Activated gamma-delta T cell (primary cell): ENCODE measurements at regions not wholly inside any gene's neighbourhood (a gene's known extent, or its start where the extent isn't known, plus 50 kb on each side); places are given as distances from the start of the nearest gene placed in this dataset.
"Not testable (repeated sequence)": the region's sequence is repeated elsewhere in the genome, so short reads cannot be mapped to it uniquely, and the experiment has no call there.

ENCODE experiments used
- DNase-seq: peaks from one replicate; lab custom pipeline; 2025; lab: John Stamatoyannopoulos, UW

GRCh38 chr7:51949726-51950644, 633.4 kb upstream of the COBL start:
- DNase-seq = no peak

GRCh38 chr7:51930834-51931233, 614.2 kb upstream of the COBL start:
- DNase-seq = no peak

GRCh38 chr7:51929818-51930217, 613.2 kb upstream of the COBL start:
- DNase-seq = no peak

GRCh38 chr7:51927738-51928137, 611.1 kb upstream of the COBL start:
- no peak for DNase-seq

GRCh38 chr7:51918581-51918980, 602.0 kb upstream of the COBL start:
- DNase-seq = no peak

- DNase-seq = no peak
Observed at GRCh38 chr7:51901489-51901840, 584.9 kb upstream of the COBL start.

GRCh38 chr7:51900755-51901488, 584.3 kb upstream of the COBL start:
- DNase-seq = not testable (repeated sequence)

GRCh38 chr7:51899611-51900010, 583.0 kb upstream of the COBL start:
- DNase-seq = no peak

GRCh38 chr7:51882412-51882811, 565.8 kb upstream of the COBL start:
- no peak for DNase-seq

- DNase-seq = no peak
Observed at GRCh38 chr7:51881309-51881708, 564.7 kb upstream of the COBL start.

GRCh38 chr7:51878865-51879264, 562.3 kb upstream of the COBL start:
- no peak for DNase-seq

- no peak for DNase-seq
Observed at GRCh38 chr7:51869452-51869851, 552.8 kb upstream of the COBL start.

GRCh38 chr7:51867117-51867516, 550.5 kb upstream of the COBL start:
- DNase-seq = no peak

GRCh38 chr7:51860305-51860704, 543.7 kb upstream of the COBL start:
- DNase-seq = no peak

- no peak for DNase-seq
Observed at GRCh38 chr7:51850126-51850525, 533.5 kb upstream of the COBL start.

GRCh38 chr7:51847461-51848134, 531.0 kb upstream of the COBL start:
- no peak for DNase-seq

- DNase-seq = not testable (repeated sequence)
Observed at GRCh38 chr7:51839130-51839529, 522.5 kb upstream of the COBL start.

GRCh38 chr7:51827631-51828030, 511.0 kb upstream of the COBL start:
- DNase-seq = no peak

GRCh38 chr7:51824050-51824449, 507.4 kb upstream of the COBL start:
- DNase-seq = no peak

- DNase-seq = no peak
Observed at GRCh38 chr7:51823437-51823836, 506.8 kb upstream of the COBL start.

- DNase-seq = no peak
Observed at GRCh38 chr7:51817694-51818225, 501.2 kb upstream of the COBL start.

- not testable (repeated sequence) for DNase-seq
Observed at GRCh38 chr7:51805783-51806431, 489.3 kb upstream of the COBL start.
